Stimulated activated CD8-positive, alpha-beta memory T cell treated with anti-CD3 and anti-CD28 coated beads, Interleukin-4, amount 100 ng/mL, for 4 hours (primary cell): ENCODE measurements at regions not wholly inside any gene's neighbourhood (a gene's known extent, or its start where the extent isn't known, plus 50 kb on each side); places are given as distances from the start of the nearest gene placed in this dataset.

Source experiments
- DNase-seq, 2 donors: peaks; one replicate each; pipeline ENCODE4 v3.0.0-alpha.2; 2020; ENCODE audit warnings: low read depth in 2 of 2, low spot score in 1 of 2

DNA sequence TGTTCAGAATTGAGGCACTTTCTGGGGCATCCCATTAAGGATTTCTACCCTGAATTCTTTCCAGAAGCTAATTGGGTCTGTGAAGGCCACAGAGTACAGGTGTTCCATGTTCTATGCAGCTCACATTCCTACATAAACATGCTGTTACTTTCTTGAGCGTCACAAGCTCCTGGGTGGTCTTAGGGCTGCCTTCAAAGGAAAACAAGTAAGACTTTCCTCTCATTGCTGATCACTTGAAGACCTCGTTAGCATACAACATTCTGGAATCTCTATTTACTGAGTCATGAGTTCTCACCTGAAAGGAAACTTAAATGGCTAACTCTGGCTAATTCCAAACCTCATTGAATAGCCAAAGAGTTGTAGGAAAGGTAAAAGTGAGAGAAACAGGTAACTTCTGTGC lies 63.0 kb upstream of the HMGA2 start:
- DNase-seq, result no peak

DNA sequence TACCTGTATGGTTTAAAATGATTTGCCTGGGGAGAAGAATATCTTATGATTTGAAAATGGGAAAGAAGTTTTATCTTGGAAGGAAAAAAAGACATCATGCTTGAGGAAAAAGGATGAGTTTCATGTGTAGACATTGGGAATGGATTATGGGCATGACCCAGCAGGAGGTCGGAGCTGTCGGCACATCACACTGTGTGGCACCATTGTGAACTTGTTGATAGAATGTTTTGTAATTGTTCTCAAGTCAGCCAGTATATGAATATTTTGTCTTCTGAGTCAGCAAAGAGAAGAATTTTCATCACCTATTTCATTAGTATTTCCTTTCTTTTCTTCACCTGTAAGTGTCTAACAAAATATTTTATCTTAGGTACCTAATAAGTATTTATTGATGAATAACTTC lies 60.0 kb upstream of the HMGA2 start:
- DNase-seq, result no peak

DNA sequence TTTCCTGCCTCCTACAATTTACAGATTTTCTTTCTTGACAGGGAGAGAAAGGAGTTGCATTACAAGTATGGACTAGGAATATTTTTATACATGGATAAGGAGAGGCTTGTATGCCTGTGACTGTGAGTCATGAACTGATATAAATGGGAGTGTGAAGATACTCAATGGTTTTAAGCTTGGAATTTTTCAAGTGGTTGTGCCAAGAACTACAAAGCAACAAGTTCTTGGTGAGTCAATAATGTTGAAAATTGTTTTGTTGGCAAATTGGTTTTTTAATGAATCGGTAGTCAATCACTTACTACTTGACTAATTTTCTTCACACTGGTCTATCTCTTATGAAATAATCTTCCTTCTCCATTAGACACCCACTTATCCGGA lies 58.9 kb upstream of the HMGA2 start:
- no peak for DNase-seq

DNA sequence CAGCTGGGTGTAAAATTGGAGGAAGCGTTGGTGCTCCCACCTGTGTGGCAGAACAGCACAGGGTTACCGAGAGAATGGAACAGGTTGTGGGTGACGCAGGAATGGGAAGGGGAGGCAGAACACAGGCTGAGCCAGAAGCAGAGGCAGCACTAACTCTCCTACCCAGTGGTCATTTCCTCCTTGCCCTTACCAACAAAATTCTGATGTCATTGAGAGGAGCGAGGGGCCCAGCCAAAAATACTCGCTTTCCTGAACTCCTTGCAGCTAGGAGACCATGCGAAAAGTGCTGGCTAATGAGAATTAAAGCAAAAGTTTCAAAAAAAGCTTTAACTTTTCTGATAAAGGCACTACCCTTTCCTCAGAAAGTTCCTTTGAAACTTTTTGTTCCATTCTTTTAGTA lies 54.4 kb upstream of the HMGA2 start:
- DNase-seq, result no peak
